Natural killer cell (primary cell): ENCODE measurements at regions not wholly inside any gene's neighbourhood (a gene's known extent, or its start where the extent isn't known, plus 50 kb on each side); places are given as distances from the start of the nearest gene placed in this dataset.

Experiments
- ATAC-seq, 3 donors: fragments of 150-1000 bp in 2 of 3; fragments of 200-7000 bp in 1 of 3; cut with Tn5 transposase; 1 replicate in 1 of 3; 2 replicates in 2 of 3; pipeline ENCODE4 v1.10.0; 2021; ENCODE audit warnings: mild to moderate bottlenecking in 2 of 3, moderate library complexity in 2 of 3
- DNase-seq, 2 donors: peaks; one replicate each; pipeline versions ENCODE4 v3.0.0 to v3.0.0-alpha.2; 2013 to 2021; ENCODE audit warnings: mixed read lengths in 1 of 2
- H3K27ac ChIP-seq: one replicate; pipeline ENCODE4 v1.5.1; 2013; ENCODE audit warnings: mild to moderate bottlenecking, low read length
- H3K27me3 ChIP-seq: one replicate; pipeline ENCODE4 v1.6.1; 2013; ENCODE audit warnings: low read length; ENCODE audit not compliant: control insufficient read depth, insufficient read depth
- H3K36me3 ChIP-seq: one replicate; pipeline ENCODE4 v1.6.1; 2013; ENCODE audit warnings: low read length; ENCODE audit not compliant: control insufficient read depth, insufficient read depth
- H3K4me1 ChIP-seq: one replicate; pipeline ENCODE4 v1.6.1; 2013; ENCODE audit warnings: low read length; ENCODE audit not compliant: control insufficient read depth, insufficient read depth
- H3K4me3 ChIP-seq: one replicate; pipeline ENCODE4 v1.5.1; 2013; ENCODE audit warnings: low read length
- H3K9me3 ChIP-seq: one replicate; pipeline ENCODE4 v1.6.1; 2013; ENCODE audit warnings: low read length; ENCODE audit not compliant: control insufficient read depth, insufficient read depth
- H3K27ac Mint-ChIP-seq, 2 donors: one replicate each; pipeline ENCODE4 v1.8.0; 2022; ENCODE audit warnings: mild to moderate bottlenecking in 2 of 2, mixed read lengths in 2 of 2, moderate library complexity in 1 of 2
- H3K27me3 Mint-ChIP-seq, 2 donors: one replicate each; pipeline ENCODE4 v1.8.0; 2022; ENCODE audit warnings: low read depth in 2 of 2, mixed read lengths in 2 of 2
- H3K36me3 Mint-ChIP-seq: one replicate; pipeline ENCODE4 v1.8.0; 2022; ENCODE audit warnings: mixed read lengths
- H3K4me1 Mint-ChIP-seq, 2 donors: one replicate each; pipeline ENCODE4 v1.8.0; 2022; ENCODE audit warnings: mixed read lengths in 2 of 2
- H3K4me3 Mint-ChIP-seq: one replicate; pipeline ENCODE4 v1.8.0; 2022; ENCODE audit warnings: mild to moderate bottlenecking, moderate library complexity, mixed read lengths
- H3K9me3 Mint-ChIP-seq, 2 donors: one replicate each; pipeline ENCODE4 v1.8.0; 2022; ENCODE audit warnings: mixed read lengths in 2 of 2
- CTCF ChIP-seq: fragments of 200-600 bp; IDR thresholded peaks from one replicate; pipeline ENCODE4 v1.8.0; 2022; ENCODE audit warnings: antibody characterized with exemption
- WGBS: methylation state at CpG from one replicate; pipeline ENCODE4 v1.1.7; 2013; ENCODE audit warnings: missing lambda C conversion rate; ENCODE audit not compliant: insufficient coverage; 5-methylcytosine and 5-hydroxymethylcytosine counted together
- intact Hi-C: fragments of 100-400 bp; cut with micrococcal nuclease; formaldehyde crosslinking; loops from one replicate; pipeline ENCODE4 v1.14.2; 2022

GRCh38 chr2:9112079-9112721, 94.4 kb upstream of the ASAP2 start:
- H3K36me3 Mint-ChIP-seq = no peaks in the 10 kb centered on the region
- H3K9me3 Mint-ChIP-seq = no peaks in the 10 kb centered on the region
- Histone ChIP-seq H3K27me3 (no peaks in the 10 kb centered on the region), H3K9me3 (no peaks in the 10 kb centered on the region), H3K4me3 (no peak overlapping the region), H3K4me1 (no peaks in the 10 kb centered on the region), H3K27ac (no peak overlapping the region), H3K36me3 (no peaks in the 10 kb centered on the region)
- intact Hi-C loops = no loop called here
- no peak for TF ChIP-seq CTCF
- H3K27ac Mint-ChIP-seq = no peak overlapping the region
- WGBS = 60% methylated on average over 23 of the region's 23 CpGs
- DNase-seq = no peak
- H3K4me3 Mint-ChIP-seq = no peak overlapping the region
- H3K27me3 Mint-ChIP-seq = peaks cover 0 to 2% of the 10 kb centered on the region in 2 donors
- H3K4me1 Mint-ChIP-seq = no peaks in the 10 kb centered on the region
- no peak for ATAC-seq

GRCh38 chr2:9110893-9111569, 95.6 kb upstream of the ASAP2 start:
- Mint-ChIP-seq H3K36me3 (no peaks in the 10 kb centered on the region), H3K27ac (no peak overlapping the region), H3K9me3 (no peaks in the 10 kb centered on the region), H3K4me1 (no peaks in the 10 kb centered on the region), H3K27me3 (peaks cover 0 to 2% of the 10 kb centered on the region in 2 donors), H3K4me3 (no peak overlapping the region)
- no peaks in the 10 kb centered on the region for H3K36me3 ChIP-seq
- intact Hi-C loops = no loop called here
- no peak for TF ChIP-seq CTCF
- H3K9me3 ChIP-seq = no peaks in the 10 kb centered on the region
- H3K4me3 ChIP-seq = no peak overlapping the region
- no peaks in the 10 kb centered on the region for H3K4me1 ChIP-seq
- DNase-seq (no peak), ATAC-seq (no peak)
- 91% methylated on average over 15 of the region's 15 CpGs for WGBS
- H3K27me3 ChIP-seq = no peaks in the 10 kb centered on the region
- H3K27ac ChIP-seq = no peak overlapping the region

- DNase-seq = no peak
- TF ChIP-seq CTCF = no peak
- no peaks in the 10 kb centered on the region for H3K4me1 ChIP-seq
- Mint-ChIP-seq H3K27ac (no peak overlapping the region), H3K9me3 (no peaks in the 10 kb centered on the region), H3K27me3 (peaks cover 0 to 7% of the 10 kb centered on the region in 2 donors), H3K4me3 (no peak overlapping the region), H3K36me3 (no peaks in the 10 kb centered on the region), H3K4me1 (no peaks in the 10 kb centered on the region)
- 79% methylated on average over 5 of the region's 6 CpGs for WGBS
- H3K27me3 ChIP-seq = no peaks in the 10 kb centered on the region
- intact Hi-C loops = no loop called here
- H3K36me3 ChIP-seq = no peaks in the 10 kb centered on the region
- H3K4me3 ChIP-seq = no peak overlapping the region
- no peak overlapping the region for H3K27ac ChIP-seq
- no peaks in the 10 kb centered on the region for H3K9me3 ChIP-seq
- no peak for ATAC-seq
Measured at GRCh38 chr2:9110346-9110884, 96.2 kb upstream of the ASAP2 start.
